ENCODE measurements at regions not wholly inside any gene's neighbourhood (a gene's known extent, or its start where the extent isn't known, plus 50 kb on each side); places are given as distances from the start of the nearest gene placed in this dataset.

DNA sequence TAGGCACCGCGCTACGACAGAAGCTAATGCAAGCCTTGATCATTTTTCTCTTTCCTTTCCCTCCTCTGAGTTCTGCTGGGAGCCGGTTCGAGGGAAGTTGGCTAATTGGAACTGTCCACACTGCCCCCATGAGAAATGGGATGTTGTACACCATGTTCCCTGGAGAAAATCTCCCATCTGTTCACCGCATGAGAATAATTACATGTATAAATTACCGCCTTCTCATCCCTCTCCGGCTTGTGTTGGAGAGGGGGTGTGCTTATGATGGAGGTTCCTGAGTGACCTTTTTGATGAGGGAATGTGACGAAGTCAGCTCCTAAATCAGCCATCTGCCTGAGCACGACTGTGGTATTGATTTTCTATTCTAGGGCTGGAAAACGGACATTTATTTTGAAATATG is 320.2 kb upstream of the SULF2 start:
- no CpG with 5 or more reads among the region's 11 CpGs for WGBS (ENCODE audit: insufficient coverage, insufficient read length)
- Histone ChIP-seq H3K27ac (ENCODE audit: low read length) (no peak overlapping the region), H3K9me3 (ENCODE audit: control insufficient read depth, insufficient read depth, low read length) (no peaks in the 10 kb centered on the region), H3K4me1 (ENCODE audit: control insufficient read depth, insufficient read depth, low read length) (no peaks in the 10 kb centered on the region), H3K4me3 (ENCODE audit: low read length) (no peak overlapping the region), H3K36me3 (ENCODE audit: control insufficient read depth, insufficient read depth, low read length) (no peaks in the 10 kb centered on the region), H3K27me3 (ENCODE audit: control insufficient read depth, insufficient read depth, low read length) (no peaks in the 10 kb centered on the region)
- no peak for DNase-seq (ENCODE audit: low read depth, low spot score)

- no peaks in the 10 kb centered on the region for H3K9me3 ChIP-seq (ENCODE audit: control insufficient read depth, insufficient read depth, low read length)
- no peak overlapping the region for H3K4me3 ChIP-seq (ENCODE audit: low read length)
- H3K36me3 ChIP-seq (ENCODE audit: control insufficient read depth, insufficient read depth, low read length): no peaks in the 10 kb centered on the region
- H3K27me3 ChIP-seq (ENCODE audit: control insufficient read depth, insufficient read depth, low read length): no peaks in the 10 kb centered on the region
- no peak overlapping the region for H3K27ac ChIP-seq (ENCODE audit: low read length)
- no peak for DNase-seq (ENCODE audit: low read depth, low spot score)
- no CpG with 5 or more reads among the region's 11 CpGs for WGBS (ENCODE audit: insufficient coverage, insufficient read length)
- H3K4me1 ChIP-seq (ENCODE audit: control insufficient read depth, insufficient read depth, low read length): no peaks in the 10 kb centered on the region
These were observed 317.8 kb upstream of the SULF2 start for GRCh38 chr20:48102931-48103660.

- Histone ChIP-seq H3K27me3 (ENCODE audit: control insufficient read depth, insufficient read depth, low read length) (no peaks in the 10 kb centered on the region), H3K4me3 (ENCODE audit: low read length) (no peak overlapping the region), H3K4me1 (ENCODE audit: control insufficient read depth, insufficient read depth, low read length) (no peaks in the 10 kb centered on the region), H3K9me3 (ENCODE audit: control insufficient read depth, insufficient read depth, low read length) (no peaks in the 10 kb centered on the region), H3K36me3 (ENCODE audit: control insufficient read depth, insufficient read depth, low read length) (peaks cover 2% of the 10 kb centered on the region; the same call in 1 of the 2 replicates), H3K27ac (ENCODE audit: low read length) (no peak overlapping the region)
- no CpG with 5 or more reads among the region's 11 CpGs for WGBS (ENCODE audit: insufficient coverage, insufficient read length)
- no peak for DNase-seq (ENCODE audit: low read depth, low spot score)
These were observed 317.0 kb upstream of the SULF2 start for GRCh38 chr20:48102076-48102787.

GRCh38 chr20:48100483-48100882 is 315.2 kb upstream of the SULF2 start:
- H3K9me3 ChIP-seq (ENCODE audit: control insufficient read depth, insufficient read depth, low read length): no peaks in the 10 kb centered on the region
- WGBS (ENCODE audit: insufficient coverage, insufficient read length): no CpG with 5 or more reads among the region's 3 CpGs

DNA sequence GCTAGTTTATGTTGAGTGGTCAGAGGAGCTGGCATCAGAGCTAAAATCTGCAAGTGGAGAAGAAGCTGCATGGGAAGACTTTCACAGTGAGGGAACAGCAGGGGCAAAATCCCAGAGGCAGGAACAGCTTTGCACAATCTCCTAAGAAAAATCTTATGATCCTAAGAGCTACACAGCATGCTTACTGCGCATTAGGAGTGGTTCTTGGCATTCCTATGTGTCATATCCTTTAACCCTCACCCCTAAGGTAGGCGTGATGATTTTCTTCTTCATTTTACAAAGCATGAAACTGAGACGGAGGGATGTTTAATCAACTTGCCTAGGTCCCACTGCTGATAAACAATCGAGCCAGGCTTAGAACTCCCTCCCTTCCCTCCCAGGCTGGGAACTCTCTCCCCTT is 313.6 kb upstream of the SULF2 start:
- no peaks in the 10 kb centered on the region for H3K27me3 ChIP-seq (ENCODE audit: control insufficient read depth, insufficient read depth, low read length)
- no peak for DNase-seq (ENCODE audit: low read depth, low spot score)
- no peaks in the 10 kb centered on the region for H3K4me1 ChIP-seq (ENCODE audit: control insufficient read depth, insufficient read depth, low read length)
- no peak overlapping the region for H3K4me3 ChIP-seq (ENCODE audit: low read length)
- peaks cover 2% of the 10 kb centered on the region; the same call in 1 of the 2 replicates for H3K36me3 ChIP-seq (ENCODE audit: control insufficient read depth, insufficient read depth, low read length)
- WGBS (ENCODE audit: insufficient coverage, insufficient read length): no CpG with 5 or more reads among the region's 4 CpGs
- H3K9me3 ChIP-seq (ENCODE audit: control insufficient read depth, insufficient read depth, low read length): no peaks in the 10 kb centered on the region
- H3K27ac ChIP-seq (ENCODE audit: low read length): no peak overlapping the region

More at GRCh38 chr20:48100483-48100882, 315.2 kb upstream of the SULF2 start:
- Histone ChIP-seq H3K4me1 (ENCODE audit: control insufficient read depth, insufficient read depth, low read length) (no peaks in the 10 kb centered on the region), H3K4me3 (ENCODE audit: low read length) (no peak overlapping the region), H3K27ac (ENCODE audit: low read length) (no peak overlapping the region), H3K27me3 (ENCODE audit: control insufficient read depth, insufficient read depth, low read length) (no peaks in the 10 kb centered on the region), H3K36me3 (ENCODE audit: control insufficient read depth, insufficient read depth, low read length) (peaks cover 2% of the 10 kb centered on the region; the same call in 1 of the 2 replicates)
- DNase-seq (ENCODE audit: low read depth, low spot score): no peak

- H3K27me3 ChIP-seq (ENCODE audit: control insufficient read depth, insufficient read depth, low read length): no peaks in the 10 kb centered on the region
- WGBS (ENCODE audit: insufficient coverage, insufficient read length): no CpG with 5 or more reads among the region's 2 CpGs
- DNase-seq (ENCODE audit: low read depth, low spot score): no peak
- peaks cover 2% of the 10 kb centered on the region; the same call in 1 of the 2 replicates for H3K36me3 ChIP-seq (ENCODE audit: control insufficient read depth, insufficient read depth, low read length)
- no peak overlapping the region for H3K27ac ChIP-seq (ENCODE audit: low read length)
- H3K9me3 ChIP-seq (ENCODE audit: control insufficient read depth, insufficient read depth, low read length): no peaks in the 10 kb centered on the region
- no peak overlapping the region for H3K4me3 ChIP-seq (ENCODE audit: low read length)
- H3K4me1 ChIP-seq (ENCODE audit: control insufficient read depth, insufficient read depth, low read length): no peaks in the 10 kb centered on the region
These were observed 312.8 kb upstream of the SULF2 start for GRCh38 chr20:48098099-48098498.

DNA sequence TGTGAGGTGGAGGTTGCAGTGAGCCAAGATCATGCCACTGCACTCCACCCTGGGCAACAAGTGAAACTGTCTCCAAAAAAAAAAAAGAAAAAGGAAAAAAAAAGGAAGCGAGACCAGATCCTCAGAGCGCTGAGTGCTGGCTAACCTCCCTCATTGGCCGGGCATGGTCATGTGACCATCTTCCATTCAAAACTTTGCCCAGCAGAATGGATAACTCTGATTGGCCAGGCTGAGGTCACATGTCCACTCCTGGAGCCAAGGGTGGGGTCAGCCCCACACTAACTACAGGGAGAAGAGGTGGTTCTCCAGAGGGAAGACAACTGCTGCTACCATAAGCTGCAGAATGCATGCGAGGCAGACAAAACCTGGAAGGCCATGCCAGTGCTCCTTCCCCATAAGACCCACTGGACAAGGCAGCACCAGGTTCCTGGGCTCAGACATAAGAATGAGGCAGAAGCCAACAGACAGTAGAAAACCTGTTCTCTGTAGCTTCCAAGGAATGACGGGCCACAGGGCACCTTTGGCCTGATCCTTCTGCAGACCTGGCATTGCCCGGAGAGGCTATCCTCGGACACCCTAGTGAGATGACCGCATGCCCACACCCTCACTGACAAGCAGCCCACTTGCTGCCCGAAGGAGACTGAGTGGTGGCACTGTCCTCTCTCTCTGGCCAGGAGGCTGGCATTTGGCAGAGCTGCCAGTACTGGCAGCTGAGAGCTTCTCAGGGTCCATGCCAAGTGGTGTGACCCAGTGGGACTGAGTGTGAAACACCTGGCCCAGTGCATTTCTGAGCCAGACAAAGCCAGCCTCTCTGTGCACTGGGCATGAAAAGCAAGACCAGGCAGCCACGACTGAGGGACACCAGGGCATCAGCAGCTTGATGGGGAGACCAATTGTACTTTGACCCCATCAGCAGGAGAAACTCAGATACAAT is 311.9 kb upstream of the SULF2 start:
- no peaks in the 10 kb centered on the region for H3K4me1 ChIP-seq (ENCODE audit: control insufficient read depth, insufficient read depth, low read length)
- H3K36me3 ChIP-seq (ENCODE audit: control insufficient read depth, insufficient read depth, low read length): peaks cover 2% of the 10 kb centered on the region; the same call in 1 of the 2 replicates
- no peaks in the 10 kb centered on the region for H3K9me3 ChIP-seq (ENCODE audit: control insufficient read depth, insufficient read depth, low read length)
- DNase-seq (ENCODE audit: low read depth, low spot score): no peak
- no peaks in the 10 kb centered on the region for H3K27me3 ChIP-seq (ENCODE audit: control insufficient read depth, insufficient read depth, low read length)
- WGBS (ENCODE audit: insufficient coverage, insufficient read length): no CpG with 5 or more reads among the region's 10 CpGs
- H3K4me3 ChIP-seq (ENCODE audit: low read length): no peak overlapping the region
- no peak overlapping the region for H3K27ac ChIP-seq (ENCODE audit: low read length)

- Histone ChIP-seq H3K27me3 (ENCODE audit: control insufficient read depth, insufficient read depth, low read length) (no peaks in the 10 kb centered on the region), H3K4me1 (ENCODE audit: control insufficient read depth, insufficient read depth, low read length) (no peaks in the 10 kb centered on the region), H3K27ac (ENCODE audit: low read length) (no peak overlapping the region), H3K9me3 (ENCODE audit: control insufficient read depth, insufficient read depth, low read length) (no peaks in the 10 kb centered on the region), H3K36me3 (ENCODE audit: control insufficient read depth, insufficient read depth, low read length) (peaks cover 2% of the 10 kb centered on the region; the same call in 1 of the 2 replicates), H3K4me3 (ENCODE audit: low read length) (no peak overlapping the region)
- WGBS (ENCODE audit: insufficient coverage, insufficient read length): no CpG with 5 or more reads among the region's 12 CpGs
- no peak for DNase-seq (ENCODE audit: low read depth, low spot score)
These were observed 311.1 kb upstream of the SULF2 start for GRCh38 chr20:48096212-48096875.

GRCh38 chr20:48094944-48095343 is 309.7 kb upstream of the SULF2 start:
- Histone ChIP-seq H3K4me1 (ENCODE audit: control insufficient read depth, insufficient read depth, low read length) (no peaks in the 10 kb centered on the region), H3K27me3 (ENCODE audit: control insufficient read depth, insufficient read depth, low read length) (no peaks in the 10 kb centered on the region), H3K27ac (ENCODE audit: low read length) (no peak overlapping the region), H3K4me3 (ENCODE audit: low read length) (no peak overlapping the region), H3K36me3 (ENCODE audit: control insufficient read depth, insufficient read depth, low read length) (peaks cover 2% of the 10 kb centered on the region; the same call in 1 of the 2 replicates), H3K9me3 (ENCODE audit: control insufficient read depth, insufficient read depth, low read length) (no peaks in the 10 kb centered on the region)
- WGBS (ENCODE audit: insufficient coverage, insufficient read length): no CpG with 5 or more reads among the region's 7 CpGs
- DNase-seq (ENCODE audit: low read depth, low spot score): no peak
